ENCODE measurements at regions not wholly inside any gene's neighbourhood (a gene's known extent, or its start where the extent isn't known, plus 50 kb on each side); places are given as distances from the start of the nearest gene placed in this dataset.

- BruUV-seq (replicated peaks) = no TSS peak
- no peak for ATAC-seq
- RAD21 ChIA-PET (ENCODE audit: unreplicated experiment) = no interaction called here
These were observed 1985.1 kb upstream of the PIK3C3 start for GRCh38 chr18:39969803-39970494.

More at GRCh38 chr18:39969803-39970494, 1985.1 kb upstream of the PIK3C3 start:
- Histone ChIP-seq H3K4me1 (ENCODE audit: control insufficient read depth, insufficient read depth, low read length) (no peaks in the 10 kb centered on the region), H3K4me3 (no peak overlapping the region), H3K79me2 (ENCODE audit: control insufficient read depth, insufficient read depth, low read length) (no peaks in the 10 kb centered on the region), H3K36me3 (ENCODE audit: control insufficient read depth in 2 of 2, insufficient read depth in 2 of 2, low read length in 1 of 2) (no peaks in the 10 kb centered on the region), H4K20me1 (ENCODE audit: control insufficient read depth, insufficient read depth) (no peaks in the 10 kb centered on the region), H3K27me3 (replicated peaks in 1 of 2; ENCODE audit: control insufficient read depth in 2 of 2, insufficient read depth in 2 of 2, low read length in 1 of 2) (no peaks in the 10 kb centered on the region), H3K4me2 (ENCODE audit: control insufficient read depth, insufficient read depth) (no peak overlapping the region), H3K27ac (ENCODE audit: control insufficient read depth, insufficient read depth) (no peak overlapping the region), H3K9me3 (replicated peaks; ENCODE audit: control insufficient read depth, insufficient read depth, low read length) (no peaks in the 10 kb centered on the region), H3K9ac (ENCODE audit: control insufficient read depth, insufficient read depth, low read length) (no peak overlapping the region), H2AFZ (ENCODE audit: control insufficient read depth, low read depth, low read length) (no peak overlapping the region)
- ChIA-PET POLR2A (no interaction called here), CTCF (no interaction called here), SMC1A (ENCODE audit: uncharacterized antibody, unreplicated experiment) (no interaction called here)
- intact Hi-C loops (cut with micrococcal nuclease; ENCODE audit: unreplicated experiment) = no loop called here
- FAIRE-seq (no peak), DNase-seq (ENCODE audit: low read depth, low spot score) (no peak)
- in situ Hi-C loops (cut with MboI) = no loop called here
- TF ChIP-seq WRNIP1 (IDR thresholded peaks at IDR 0.05; ENCODE audit: borderline replicate concordance, low read depth, low read length) (no peak), RELB (IDR thresholded peaks at IDR 0.05; ENCODE audit: low read depth) (no peak), SP1 (IDR thresholded peaks at IDR 0.05; ENCODE audit: low read depth, low read length) (no peak), ZZZ3 (IDR thresholded peaks at IDR 0.05; ENCODE audit: control insufficient read depth, insufficient read length, low read depth) (no peak), IRF3 (IDR thresholded peaks at IDR 0.05) (no peak), CBX3 (IDR thresholded peaks at IDR 0.05; ENCODE audit: borderline replicate concordance, low read depth) (no peak), MEF2B (IDR thresholded peaks at IDR 0.05; ENCODE audit: partially characterized antibody, poor library complexity, severe bottlenecking) (no peak), KLF5 (IDR thresholded peaks at IDR 0.05; ENCODE audit: partially characterized antibody) (no peak), MYB (IDR thresholded peaks at IDR 0.05; ENCODE audit: borderline replicate concordance, low read depth, low read length) (no peak)
- TF ChIP-seq, protein P1, sequence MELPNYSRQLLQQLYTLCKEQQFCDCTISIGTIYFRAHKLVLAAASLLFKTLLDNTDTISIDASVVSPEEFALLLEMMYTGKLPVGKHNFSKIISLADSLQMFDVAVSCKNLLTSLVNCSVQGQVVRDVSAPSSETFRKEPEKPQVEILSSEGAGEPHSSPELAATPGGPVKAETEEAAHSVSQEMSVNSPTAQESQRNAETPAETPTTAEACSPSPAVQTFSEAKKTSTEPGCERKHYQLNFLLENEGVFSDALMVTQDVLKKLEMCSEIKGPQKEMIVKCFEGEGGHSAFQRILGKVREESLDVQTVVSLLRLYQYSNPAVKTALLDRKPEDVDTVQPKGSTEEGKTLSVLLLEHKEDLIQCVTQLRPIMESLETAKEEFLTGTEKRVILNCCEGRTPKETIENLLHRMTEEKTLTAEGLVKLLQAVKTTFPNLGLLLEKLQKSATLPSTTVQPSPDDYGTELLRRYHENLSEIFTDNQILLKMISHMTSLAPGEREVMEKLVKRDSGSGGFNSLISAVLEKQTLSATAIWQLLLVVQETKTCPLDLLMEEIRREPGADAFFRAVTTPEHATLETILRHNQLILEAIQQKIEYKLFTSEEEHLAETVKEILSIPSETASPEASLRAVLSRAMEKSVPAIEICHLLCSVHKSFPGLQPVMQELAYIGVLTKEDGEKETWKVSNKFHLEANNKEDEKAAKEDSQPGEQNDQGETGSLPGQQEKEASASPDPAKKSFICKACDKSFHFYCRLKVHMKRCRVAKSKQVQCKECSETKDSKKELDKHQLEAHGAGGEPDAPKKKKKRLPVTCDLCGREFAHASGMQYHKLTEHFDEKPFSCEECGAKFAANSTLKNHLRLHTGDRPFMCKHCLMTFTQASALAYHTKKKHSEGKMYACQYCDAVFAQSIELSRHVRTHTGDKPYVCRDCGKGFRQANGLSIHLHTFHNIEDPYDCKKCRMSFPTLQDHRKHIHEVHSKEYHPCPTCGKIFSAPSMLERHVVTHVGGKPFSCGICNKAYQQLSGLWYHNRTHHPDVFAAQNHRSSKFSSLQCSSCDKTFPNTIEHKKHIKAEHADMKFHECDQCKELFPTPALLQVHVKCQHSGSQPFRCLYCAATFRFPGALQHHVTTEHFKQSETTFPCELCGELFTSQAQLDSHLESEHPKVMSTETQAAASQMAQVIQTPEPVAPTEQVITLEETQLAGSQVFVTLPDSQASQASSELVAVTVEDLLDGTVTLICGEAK (IDR thresholded peaks at IDR 0.05; ENCODE audit: borderline replicate concordance) = no peak
- TF ChIP-seq, protein P2, sequence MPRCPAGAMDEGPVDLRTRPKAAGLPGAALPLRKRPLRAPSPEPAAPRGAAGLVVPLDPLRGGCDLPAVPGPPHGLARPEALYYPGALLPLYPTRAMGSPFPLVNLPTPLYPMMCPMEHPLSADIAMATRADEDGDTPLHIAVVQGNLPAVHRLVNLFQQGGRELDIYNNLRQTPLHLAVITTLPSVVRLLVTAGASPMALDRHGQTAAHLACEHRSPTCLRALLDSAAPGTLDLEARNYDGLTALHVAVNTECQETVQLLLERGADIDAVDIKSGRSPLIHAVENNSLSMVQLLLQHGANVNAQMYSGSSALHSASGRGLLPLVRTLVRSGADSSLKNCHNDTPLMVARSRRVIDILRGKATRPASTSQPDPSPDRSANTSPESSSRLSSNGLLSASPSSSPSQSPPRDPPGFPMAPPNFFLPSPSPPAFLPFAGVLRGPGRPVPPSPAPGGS (IDR thresholded peaks at IDR 0.05; ENCODE audit: borderline replicate concordance, insufficient read depth, low read depth, low read length, poor library complexity, severe bottlenecking) = no peak
- TF ChIP-seq, protein P3, sequence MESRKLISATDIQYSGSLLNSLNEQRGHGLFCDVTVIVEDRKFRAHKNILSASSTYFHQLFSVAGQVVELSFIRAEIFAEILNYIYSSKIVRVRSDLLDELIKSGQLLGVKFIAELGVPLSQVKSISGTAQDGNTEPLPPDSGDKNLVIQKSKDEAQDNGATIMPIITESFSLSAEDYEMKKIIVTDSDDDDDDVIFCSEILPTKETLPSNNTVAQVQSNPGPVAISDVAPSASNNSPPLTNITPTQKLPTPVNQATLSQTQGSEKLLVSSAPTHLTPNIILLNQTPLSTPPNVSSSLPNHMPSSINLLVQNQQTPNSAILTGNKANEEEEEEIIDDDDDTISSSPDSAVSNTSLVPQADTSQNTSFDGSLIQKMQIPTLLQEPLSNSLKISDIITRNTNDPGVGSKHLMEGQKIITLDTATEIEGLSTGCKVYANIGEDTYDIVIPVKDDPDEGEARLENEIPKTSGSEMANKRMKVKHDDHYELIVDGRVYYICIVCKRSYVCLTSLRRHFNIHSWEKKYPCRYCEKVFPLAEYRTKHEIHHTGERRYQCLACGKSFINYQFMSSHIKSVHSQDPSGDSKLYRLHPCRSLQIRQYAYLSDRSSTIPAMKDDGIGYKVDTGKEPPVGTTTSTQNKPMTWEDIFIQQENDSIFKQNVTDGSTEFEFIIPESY (IDR thresholded peaks at IDR 0.05) = no peak
- WGBS (ENCODE audit: insufficient coverage, insufficient replicate concordance, low lambda C conversion rate, missing lambda C conversion rate) = 22% methylated on average over 2 of the region's 2 CpGs

Measured in GM12878 (cell line).